MM.1S (cell line): ENCODE measurements at regions not wholly inside any gene's neighbourhood (a gene's known extent, or its start where the extent isn't known, plus 50 kb on each side); places are given as distances from the start of the nearest gene placed in this dataset.

ENCODE experiments used
- DNase-seq: peaks from one replicate; pipeline ENCODE4 v3.0.0-alpha.2; 2015
- H2AFZ ChIP-seq: fragments of 300-600 bp; sonication (generic); 2 replicates; pipeline ENCODE4 v1.6.0; 2016; ENCODE audit warnings: antibody characterized with exemption, low read length
- H3F3A ChIP-seq: fragments of 300-600 bp; sonication (generic); 2 replicates; pipeline ENCODE4 v1.6.1; 2016; ENCODE audit warnings: mild to moderate bottlenecking, antibody characterized with exemption, low read length, moderate library complexity, mixed read lengths; ENCODE audit not compliant: insufficient read depth
- H3K27ac ChIP-seq: fragments of 300-600 bp; sonication (generic); 2 replicates; pipeline ENCODE4 v1.5.1; 2016; ENCODE audit warnings: mild to moderate bottlenecking, low read length
- H3K27me3 ChIP-seq: fragments of 300-600 bp; sonication (generic); replicated peaks from 2 replicates; pipeline ENCODE4 v1.6.0; 2016; ENCODE audit warnings: low read length; ENCODE audit not compliant: insufficient read depth
- H3K36me3 ChIP-seq: fragments of 300-600 bp; sonication (generic); replicated peaks from 2 replicates; pipeline ENCODE4 v1.6.1; 2016; ENCODE audit warnings: mild to moderate bottlenecking, low read length, mixed read lengths; ENCODE audit not compliant: insufficient read depth
- H3K4me1 ChIP-seq: fragments of 300-600 bp; sonication (generic); 2 replicates; pipeline ENCODE4 v1.6.1; 2016; ENCODE audit warnings: low read length, mixed read lengths
- H3K4me2 ChIP-seq: fragments of 300-600 bp; sonication (generic); 2 replicates; pipeline ENCODE4 v1.6.0; 2016; ENCODE audit warnings: low read depth, low read length
- H3K4me3 ChIP-seq: fragments of 300-600 bp; sonication (generic); 2 replicates; pipeline ENCODE4 v1.5.1; 2016; ENCODE audit warnings: low read length, mixed read lengths
- H3K79me2 ChIP-seq: fragments of 300-600 bp; sonication (generic); 2 replicates; pipeline ENCODE4 v1.6.1; 2016; ENCODE audit warnings: mixed run types, low read length, mixed read lengths
- H3K9ac ChIP-seq: fragments of 300-600 bp; sonication (generic); 2 replicates; pipeline ENCODE4 v1.6.1; 2016; ENCODE audit warnings: low read length, mixed read lengths
- H3K9me2 ChIP-seq: fragments of 300-600 bp; sonication (generic); replicated peaks from 2 replicates; pipeline ENCODE4 v1.6.1; 2016; ENCODE audit warnings: mild to moderate bottlenecking, low read length, mixed read lengths; ENCODE audit not compliant: insufficient read depth
- H3K9me3 ChIP-seq: fragments of 300-600 bp; sonication (generic); replicated peaks from 2 replicates; pipeline ENCODE4 v1.6.1; 2016; ENCODE audit warnings: mild to moderate bottlenecking, low read length, mixed read lengths; ENCODE audit not compliant: insufficient read depth
- H4K20me1 ChIP-seq: fragments of 300-600 bp; sonication (generic); 2 replicates; pipeline ENCODE4 v1.6.1; 2016; ENCODE audit warnings: mild to moderate bottlenecking, low read length, moderate library complexity, mixed read lengths; ENCODE audit not compliant: insufficient read depth
- CTCF ChIP-seq: fragments of 300-600 bp; sonication (generic); IDR thresholded peaks from 2 replicates; pipeline ENCODE4 v1.5.1; 2016; ENCODE audit warnings: antibody characterized with exemption, low read length, mixed read lengths
- EZH2 ChIP-seq: fragments of 300-600 bp; sonication (generic); optimal IDR thresholded peaks from 2 replicates; pipeline ENCODE3; 2017; ENCODE audit warnings: low read depth, mild to moderate bottlenecking, antibody characterized with exemption, low read length, mixed read lengths
- EZH2phosphoT487 ChIP-seq: fragments of 300-600 bp; sonication (generic); IDR thresholded peaks from 2 replicates; pipeline ENCODE4 v1.6.1; 2018; ENCODE audit warnings: antibody characterized with exemption, low read length

GRCh38 chr2:14684516-14684915 lies 52.0 kb downstream of the LRATD1 start:
- no peak overlapping the region for H3K4me3 ChIP-seq
- H3K36me3 ChIP-seq, result no peaks in the 10 kb centered on the region

GRCh38 chr2:14690926-14691325 lies 58.4 kb downstream of the LRATD1 start:
- Histone ChIP-seq H2AFZ (no peak overlapping the region), H3K9me3 (no peaks in the 10 kb centered on the region), H3K27me3 (no peaks in the 10 kb centered on the region), H3K4me1 (no peaks in the 10 kb centered on the region), H4K20me1 (no peaks in the 10 kb centered on the region), H3F3A (no peaks in the 10 kb centered on the region), H3K27ac (no peak overlapping the region), H3K36me3 (no peaks in the 10 kb centered on the region), H3K4me3 (no peak overlapping the region), H3K4me2 (no peak overlapping the region), H3K9me2 (no peaks in the 10 kb centered on the region), H3K79me2 (no peaks in the 10 kb centered on the region), H3K9ac (no peak overlapping the region)
- no peak for DNase-seq
- TF ChIP-seq EZH2phosphoT487, result no peak
- TF ChIP-seq CTCF, result no peak

More at GRCh38 chr2:14684516-14684915, 52.0 kb downstream of the LRATD1 start:
- no peak overlapping the region for H2AFZ ChIP-seq
- H3K27me3 ChIP-seq, result no peaks in the 10 kb centered on the region
- no peaks in the 10 kb centered on the region for H3K9me2 ChIP-seq
- TF ChIP-seq EZH2phosphoT487 (no peak), CTCF (no peak), EZH2 (no peak)
- no peak overlapping the region for H3K27ac ChIP-seq
- H4K20me1 ChIP-seq, result no peaks in the 10 kb centered on the region
- H3F3A ChIP-seq, result no peaks in the 10 kb centered on the region
- no peak for DNase-seq
- no peak overlapping the region for H3K4me2 ChIP-seq
- no peak overlapping the region for H3K9ac ChIP-seq
- H3K9me3 ChIP-seq, result no peaks in the 10 kb centered on the region
- no peaks in the 10 kb centered on the region for H3K4me1 ChIP-seq
- H3K79me2 ChIP-seq, result no peaks in the 10 kb centered on the region

DNA sequence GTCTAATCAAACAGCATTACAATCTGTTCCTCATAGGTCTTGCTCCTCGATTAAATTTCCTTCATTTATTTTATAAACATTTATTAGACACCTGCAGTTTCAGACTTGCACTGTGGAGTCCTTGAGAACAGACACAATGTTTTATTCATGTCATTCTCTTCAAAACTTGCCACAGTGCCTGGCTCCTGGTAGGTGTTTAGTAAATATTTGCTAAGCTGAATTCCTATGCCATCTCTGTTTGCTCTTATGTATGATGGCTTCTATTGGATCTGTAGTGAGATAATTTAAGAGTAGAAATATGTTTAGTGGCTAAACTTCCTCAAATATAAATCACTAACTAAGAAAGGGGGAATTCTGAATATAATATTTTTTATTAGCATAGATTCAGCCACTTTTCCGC lies 61.4 kb downstream of the LRATD1 start:
- H2AFZ ChIP-seq, result no peak overlapping the region
- H3K4me1 ChIP-seq, result no peaks in the 10 kb centered on the region
- H3K4me2 ChIP-seq, result no peak overlapping the region
- H3K79me2 ChIP-seq, result no peaks in the 10 kb centered on the region
- H3K27me3 ChIP-seq, result no peaks in the 10 kb centered on the region
- no peaks in the 10 kb centered on the region for H4K20me1 ChIP-seq
- no peak for DNase-seq
- no peaks in the 10 kb centered on the region for H3K9me3 ChIP-seq
- no peaks in the 10 kb centered on the region for H3K36me3 ChIP-seq
- TF ChIP-seq EZH2 (no peak), CTCF (no peak), EZH2phosphoT487 (no peak)
- no peaks in the 10 kb centered on the region for H3F3A ChIP-seq
- no peak overlapping the region for H3K9ac ChIP-seq
- H3K27ac ChIP-seq, result no peak overlapping the region
- H3K9me2 ChIP-seq, result no peaks in the 10 kb centered on the region
- no peak overlapping the region for H3K4me3 ChIP-seq

GRCh38 chr2:14700753-14701152 lies 68.2 kb downstream of the LRATD1 start:
- Histone ChIP-seq H3K9me3 (no peaks in the 10 kb centered on the region), H3K4me2 (no peak overlapping the region), H2AFZ (no peak overlapping the region), H3K4me1 (no peaks in the 10 kb centered on the region), H3K79me2 (no peaks in the 10 kb centered on the region), H3K9me2 (no peaks in the 10 kb centered on the region), H3K27me3 (no peaks in the 10 kb centered on the region), H3K27ac (no peak overlapping the region), H3F3A (no peaks in the 10 kb centered on the region), H4K20me1 (no peaks in the 10 kb centered on the region), H3K4me3 (no peak overlapping the region), H3K36me3 (no peaks in the 10 kb centered on the region), H3K9ac (no peak overlapping the region)
- no peak for DNase-seq
- TF ChIP-seq EZH2, result no peak
- no peak for TF ChIP-seq EZH2phosphoT487
- TF ChIP-seq CTCF, result no peak
